ENCODE measurements at regions not wholly inside any gene's neighbourhood (a gene's known extent, or its start where the extent isn't known, plus 50 kb on each side); places are given as distances from the start of the nearest gene placed in this dataset.

DNA sequence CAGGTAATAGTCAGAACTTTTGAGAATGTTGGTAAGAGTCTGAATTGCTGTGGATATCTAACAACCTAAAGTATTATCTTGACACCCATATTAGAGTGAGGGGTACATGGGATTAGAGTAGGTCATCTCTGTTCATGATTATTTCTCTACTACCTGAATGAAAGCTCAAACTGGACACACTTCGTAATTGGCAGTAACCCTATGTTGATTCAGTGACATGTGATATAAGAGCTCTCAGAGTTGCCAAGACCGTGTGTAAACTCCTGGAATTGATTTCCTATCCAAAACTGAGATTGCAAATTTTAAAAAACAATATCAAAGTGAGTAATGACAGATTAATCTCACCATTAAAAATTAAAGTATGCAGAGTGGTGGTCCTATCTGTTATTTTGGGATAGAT is 214.8 kb upstream of the ARHGEF26 start:
- Histone ChIP-seq H3K27me3 (no peaks in the 10 kb centered on the region), H3K4me3 (no peak overlapping the region), H3K9me3 (no peaks in the 10 kb centered on the region), H3K36me3 (no peaks in the 10 kb centered on the region), H3K27ac (no peak overlapping the region), H3K4me1 (no peaks in the 10 kb centered on the region)
- intact Hi-C loops (cut with DNase I), result no loop called here
- ATAC-seq (peak; percentile 81 to 94 (median 89)), DNase-seq (no peak)
- WGBS (ENCODE audit: insufficient coverage, low coverage, low lambda C conversion rate, missing lambda C conversion rate), result 30% methylated on average over 2 of the region's 2 CpGs
- TF ChIP-seq POLR2A (IDR thresholded peaks at IDR 0.05), result no peak
- TF ChIP-seq, protein P1, sequence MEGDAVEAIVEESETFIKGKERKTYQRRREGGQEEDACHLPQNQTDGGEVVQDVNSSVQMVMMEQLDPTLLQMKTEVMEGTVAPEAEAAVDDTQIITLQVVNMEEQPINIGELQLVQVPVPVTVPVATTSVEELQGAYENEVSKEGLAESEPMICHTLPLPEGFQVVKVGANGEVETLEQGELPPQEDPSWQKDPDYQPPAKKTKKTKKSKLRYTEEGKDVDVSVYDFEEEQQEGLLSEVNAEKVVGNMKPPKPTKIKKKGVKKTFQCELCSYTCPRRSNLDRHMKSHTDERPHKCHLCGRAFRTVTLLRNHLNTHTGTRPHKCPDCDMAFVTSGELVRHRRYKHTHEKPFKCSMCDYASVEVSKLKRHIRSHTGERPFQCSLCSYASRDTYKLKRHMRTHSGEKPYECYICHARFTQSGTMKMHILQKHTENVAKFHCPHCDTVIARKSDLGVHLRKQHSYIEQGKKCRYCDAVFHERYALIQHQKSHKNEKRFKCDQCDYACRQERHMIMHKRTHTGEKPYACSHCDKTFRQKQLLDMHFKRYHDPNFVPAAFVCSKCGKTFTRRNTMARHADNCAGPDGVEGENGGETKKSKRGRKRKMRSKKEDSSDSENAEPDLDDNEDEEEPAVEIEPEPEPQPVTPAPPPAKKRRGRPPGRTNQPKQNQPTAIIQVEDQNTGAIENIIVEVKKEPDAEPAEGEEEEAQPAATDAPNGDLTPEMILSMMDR (IDR thresholded peaks at IDR 0.05), result no peak

DNA sequence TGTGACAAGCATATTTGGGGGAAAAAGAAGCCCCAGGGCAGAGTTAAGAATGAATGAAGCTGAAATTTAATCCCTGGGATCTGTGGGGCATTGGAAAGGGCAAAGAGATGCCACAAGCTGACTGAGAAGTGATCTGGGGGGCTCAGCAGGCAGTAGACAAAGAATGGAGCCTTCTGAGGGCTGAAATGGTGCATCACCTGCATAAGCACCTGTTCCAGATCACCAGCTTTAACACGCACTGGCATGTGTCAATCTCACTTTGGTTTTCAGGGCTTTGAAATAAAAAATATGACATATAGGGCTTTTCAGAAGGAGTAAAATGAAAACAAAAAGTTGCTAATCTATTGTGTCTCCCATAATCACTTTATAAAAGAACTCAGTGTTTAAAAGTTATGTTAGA is 210.8 kb upstream of the ARHGEF26 start:
- Histone ChIP-seq H3K4me1 (no peaks in the 10 kb centered on the region), H3K4me3 (no peak overlapping the region), H3K27ac (no peak overlapping the region), H3K36me3 (no peaks in the 10 kb centered on the region), H3K9me3 (no peaks in the 10 kb centered on the region), H3K27me3 (no peaks in the 10 kb centered on the region)
- TF ChIP-seq, protein P1 (IDR thresholded peaks at IDR 0.05), result no peak
- no peak for TF ChIP-seq POLR2A (IDR thresholded peaks at IDR 0.05)
- WGBS (ENCODE audit: insufficient coverage, low coverage, low lambda C conversion rate, missing lambda C conversion rate), result 82% methylated on average over 1 of the region's 1 CpG
- DNase-seq (no peak), ATAC-seq (no peak)
- intact Hi-C loops (cut with DNase I), result no loop called here

- no peaks in the 10 kb centered on the region for H3K27me3 ChIP-seq
- TF ChIP-seq POLR2A (IDR thresholded peaks at IDR 0.05), result no peak
- TF ChIP-seq, protein P1 (IDR thresholded peaks at IDR 0.05), result no peak
- H3K27ac ChIP-seq, result no peak overlapping the region
- H3K4me1 ChIP-seq, result no peaks in the 10 kb centered on the region
- H3K9me3 ChIP-seq, result no peaks in the 10 kb centered on the region
- DNase-seq, result no peak
- H3K36me3 ChIP-seq, result no peaks in the 10 kb centered on the region
- intact Hi-C loops (cut with DNase I), result no loop called here
- no peak overlapping the region for H3K4me3 ChIP-seq
- no peak for ATAC-seq
- WGBS (ENCODE audit: insufficient coverage, low coverage, low lambda C conversion rate, missing lambda C conversion rate), result 90% methylated on average over 2 of the region's 2 CpGs
Observed at GRCh38 chr3:153911116-153911515, 210.1 kb upstream of the ARHGEF26 start.

GRCh38 chr3:153919773-153920172 is 201.4 kb upstream of the ARHGEF26 start:
- no peaks in the 10 kb centered on the region for H3K36me3 ChIP-seq
- no peaks in the 10 kb centered on the region for H3K9me3 ChIP-seq
- intact Hi-C loops (cut with DNase I), result no loop called here
- H3K27ac ChIP-seq, result no peak overlapping the region
- H3K4me3 ChIP-seq, result no peak overlapping the region
- WGBS (ENCODE audit: insufficient coverage, low coverage, low lambda C conversion rate, missing lambda C conversion rate), result 60% methylated on average over 1 of the region's 1 CpG
- H3K27me3 ChIP-seq, result no peaks in the 10 kb centered on the region
- no peak for DNase-seq
- TF ChIP-seq POLR2A (IDR thresholded peaks at IDR 0.05), result no peak
- TF ChIP-seq, protein P1 (IDR thresholded peaks at IDR 0.05), result no peak
- H3K4me1 ChIP-seq, result no peaks in the 10 kb centered on the region
- ATAC-seq, result no peak

GRCh38 chr3:153921826-153922225 is 199.4 kb upstream of the ARHGEF26 start:
- no peak for ATAC-seq
- intact Hi-C loops (cut with DNase I), result no loop called here

More at GRCh38 chr3:153921826-153922225, 199.4 kb upstream of the ARHGEF26 start:
- TF ChIP-seq, protein P1 (IDR thresholded peaks at IDR 0.05), result no peak
- TF ChIP-seq POLR2A (IDR thresholded peaks at IDR 0.05), result no peak
- Histone ChIP-seq H3K36me3 (no peaks in the 10 kb centered on the region), H3K4me3 (no peak overlapping the region), H3K27me3 (no peaks in the 10 kb centered on the region), H3K27ac (no peak overlapping the region), H3K9me3 (no peaks in the 10 kb centered on the region), H3K4me1 (no peaks in the 10 kb centered on the region)
- DNase-seq, result no peak
